ENCODE measurements at regions not wholly inside any gene's neighbourhood (a gene's known extent, or its start where the extent isn't known, plus 50 kb on each side); places are given as distances from the start of the nearest gene placed in this dataset.

DNA sequence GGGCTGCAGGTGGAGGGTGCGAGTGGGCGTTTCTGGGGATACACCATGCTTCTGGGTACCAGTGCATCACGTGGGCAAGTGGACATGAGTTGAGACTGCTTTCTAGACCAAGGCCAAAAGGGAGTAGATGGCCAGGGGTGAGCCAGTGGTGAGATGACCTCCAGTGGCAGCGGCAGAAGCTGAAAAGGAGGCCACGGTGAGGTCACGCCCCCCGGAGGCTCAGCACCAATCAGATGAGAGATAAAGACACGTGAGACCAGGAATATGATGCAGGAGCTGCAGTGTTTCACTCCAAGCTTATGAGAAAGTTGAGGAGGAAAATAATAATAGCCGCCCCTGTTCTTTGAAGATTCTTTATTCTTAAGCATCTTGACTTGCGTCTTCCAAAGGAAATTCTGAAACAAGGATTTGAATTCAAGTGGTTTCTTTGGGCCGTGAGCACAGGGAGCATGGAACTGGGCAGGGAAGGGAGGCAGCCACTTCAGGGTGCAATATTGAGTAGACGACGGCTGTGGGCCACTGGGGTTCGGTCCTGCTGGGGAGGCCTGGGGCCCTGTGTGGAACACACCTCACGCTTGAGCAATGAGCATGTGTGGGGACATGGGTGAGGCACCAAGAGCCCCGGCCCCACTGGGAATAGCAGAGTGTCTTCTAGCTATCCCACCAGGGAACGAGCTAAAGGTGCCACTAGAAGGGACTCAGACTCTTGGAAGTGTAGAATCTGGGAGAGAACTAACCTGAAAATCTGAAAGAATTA, 156.7 kb upstream of the LRFN2 start:
- Histone ChIP-seq H3K27ac (ENCODE audit: insufficient read depth, low read length) (no peak overlapping the region), H4K20me1 (ENCODE audit: control insufficient read depth, extremely low read depth, insufficient read depth, low read length) (no peaks in the 10 kb centered on the region), H3K9ac (ENCODE audit: insufficient read depth, low read length) (no peak overlapping the region), H3K27me3 (ENCODE audit: control insufficient read depth, insufficient read depth, low read length) (no peaks in the 10 kb centered on the region), H3K9me3 (ENCODE audit: control insufficient read depth, insufficient read depth, low read depth, low read length) (no peaks in the 10 kb centered on the region), H3K4me3 (replicated peaks in 1 of 4; ENCODE audit: control extremely low read depth in 1 of 4, insufficient read depth in 1 of 4, low read depth in 3 of 4, low read length in 4 of 4) (no peak overlapping the region), H2AFZ (ENCODE audit: low read length) (no peak overlapping the region), H3K79me2 (ENCODE audit: control insufficient read depth, insufficient read depth, low read length) (no peaks in the 10 kb centered on the region), H3K36me3 (ENCODE audit: control insufficient read depth, insufficient read depth, low read length) (no peaks in the 10 kb centered on the region), H3K4me1 (ENCODE audit: control insufficient read depth, extremely low read depth, insufficient read depth, low read length) (no peaks in the 10 kb centered on the region), H3K4me2 (ENCODE audit: extremely low read depth, insufficient read depth, low read length) (no peak overlapping the region)
- DNase-seq (ENCODE audit: low read depth in 2 of 2), result no peak
- TF ChIP-seq, protein P1, sequence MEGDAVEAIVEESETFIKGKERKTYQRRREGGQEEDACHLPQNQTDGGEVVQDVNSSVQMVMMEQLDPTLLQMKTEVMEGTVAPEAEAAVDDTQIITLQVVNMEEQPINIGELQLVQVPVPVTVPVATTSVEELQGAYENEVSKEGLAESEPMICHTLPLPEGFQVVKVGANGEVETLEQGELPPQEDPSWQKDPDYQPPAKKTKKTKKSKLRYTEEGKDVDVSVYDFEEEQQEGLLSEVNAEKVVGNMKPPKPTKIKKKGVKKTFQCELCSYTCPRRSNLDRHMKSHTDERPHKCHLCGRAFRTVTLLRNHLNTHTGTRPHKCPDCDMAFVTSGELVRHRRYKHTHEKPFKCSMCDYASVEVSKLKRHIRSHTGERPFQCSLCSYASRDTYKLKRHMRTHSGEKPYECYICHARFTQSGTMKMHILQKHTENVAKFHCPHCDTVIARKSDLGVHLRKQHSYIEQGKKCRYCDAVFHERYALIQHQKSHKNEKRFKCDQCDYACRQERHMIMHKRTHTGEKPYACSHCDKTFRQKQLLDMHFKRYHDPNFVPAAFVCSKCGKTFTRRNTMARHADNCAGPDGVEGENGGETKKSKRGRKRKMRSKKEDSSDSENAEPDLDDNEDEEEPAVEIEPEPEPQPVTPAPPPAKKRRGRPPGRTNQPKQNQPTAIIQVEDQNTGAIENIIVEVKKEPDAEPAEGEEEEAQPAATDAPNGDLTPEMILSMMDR (conservative IDR thresholded peaks at IDR 0.05 in 1 of 2, IDR thresholded peaks at IDR 0.05 in 1 of 2; ENCODE audit: low read depth in 1 of 2, low read length in 2 of 2), result no peak
- TF ChIP-seq EZH2 (IDR thresholded peaks at IDR 0.05; ENCODE audit: low read length, missing control alignments), result no peak

DNA sequence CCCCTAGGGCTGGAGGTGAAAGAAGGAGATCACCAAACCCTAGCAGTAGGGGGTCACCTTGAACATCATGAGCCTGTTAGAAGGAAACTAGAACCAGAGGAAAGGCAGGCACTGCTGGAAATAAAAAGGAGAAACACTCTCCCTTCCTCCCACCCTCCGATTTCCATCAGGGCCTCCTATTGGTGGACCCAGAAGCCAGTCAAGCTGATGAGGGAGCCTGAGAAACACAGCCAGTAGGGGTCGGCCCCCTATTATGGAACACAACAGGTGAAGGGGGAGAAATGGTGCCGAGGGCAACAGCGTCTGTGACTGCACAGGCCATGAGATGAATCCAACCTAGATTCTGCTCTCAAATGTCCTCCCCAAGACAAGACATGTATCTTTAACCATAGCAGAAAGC, 156.1 kb upstream of the LRFN2 start:
- no peak overlapping the region for H3K9ac ChIP-seq (ENCODE audit: insufficient read depth, low read length)
- H3K27me3 ChIP-seq (ENCODE audit: control insufficient read depth, insufficient read depth, low read length), result no peaks in the 10 kb centered on the region
- H3K36me3 ChIP-seq (ENCODE audit: control insufficient read depth, insufficient read depth, low read length), result no peaks in the 10 kb centered on the region
- DNase-seq (ENCODE audit: low read depth in 2 of 2), result no peak
- H3K79me2 ChIP-seq (ENCODE audit: control insufficient read depth, insufficient read depth, low read length), result no peaks in the 10 kb centered on the region
- H2AFZ ChIP-seq (ENCODE audit: low read length), result no peak overlapping the region
- no peak overlapping the region for H3K27ac ChIP-seq (ENCODE audit: insufficient read depth, low read length)
- no peak overlapping the region for H3K4me2 ChIP-seq (ENCODE audit: extremely low read depth, insufficient read depth, low read length)
- no peak overlapping the region for H3K4me3 ChIP-seq (replicated peaks in 1 of 4; ENCODE audit: control extremely low read depth in 1 of 4, insufficient read depth in 1 of 4, low read depth in 3 of 4, low read length in 4 of 4)
- TF ChIP-seq, protein P1 (conservative IDR thresholded peaks at IDR 0.05 in 1 of 2, IDR thresholded peaks at IDR 0.05 in 1 of 2; ENCODE audit: low read depth in 1 of 2, low read length in 2 of 2), result no peak
- no peak for TF ChIP-seq EZH2 (IDR thresholded peaks at IDR 0.05; ENCODE audit: low read length, missing control alignments)
- no peaks in the 10 kb centered on the region for H3K9me3 ChIP-seq (ENCODE audit: control insufficient read depth, insufficient read depth, low read depth, low read length)
- no peaks in the 10 kb centered on the region for H3K4me1 ChIP-seq (ENCODE audit: control insufficient read depth, extremely low read depth, insufficient read depth, low read length)
- no peaks in the 10 kb centered on the region for H4K20me1 ChIP-seq (ENCODE audit: control insufficient read depth, extremely low read depth, insufficient read depth, low read length)

DNA sequence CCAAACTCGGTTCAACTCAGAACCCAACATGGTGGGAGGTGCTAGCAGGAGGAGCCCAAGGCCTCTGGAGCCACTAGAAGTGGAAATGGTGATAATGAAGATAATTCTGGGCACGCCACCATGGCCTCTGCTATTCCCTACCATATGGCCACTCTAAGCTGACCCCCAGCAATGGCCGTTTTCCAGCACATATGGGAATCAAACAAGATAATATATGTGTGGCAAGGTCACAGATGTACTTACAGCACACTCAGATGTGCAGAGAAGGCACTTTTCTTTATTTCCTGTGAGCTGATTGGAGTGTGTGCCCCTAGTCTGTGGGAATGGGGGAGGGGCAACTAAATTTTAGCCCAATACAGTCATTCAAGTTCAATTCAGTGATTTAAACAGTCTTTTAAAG, 153.4 kb upstream of the LRFN2 start:
- Histone ChIP-seq H2AFZ (ENCODE audit: low read length) (no peak overlapping the region), H3K9ac (ENCODE audit: insufficient read depth, low read length) (no peak overlapping the region), H3K4me1 (ENCODE audit: control insufficient read depth, extremely low read depth, insufficient read depth, low read length) (no peaks in the 10 kb centered on the region), H3K4me3 (replicated peaks in 1 of 4; ENCODE audit: control extremely low read depth in 1 of 4, insufficient read depth in 1 of 4, low read depth in 3 of 4, low read length in 4 of 4) (no peak overlapping the region), H3K9me3 (ENCODE audit: control insufficient read depth, insufficient read depth, low read depth, low read length) (no peaks in the 10 kb centered on the region), H3K27me3 (ENCODE audit: control insufficient read depth, insufficient read depth, low read length) (no peaks in the 10 kb centered on the region), H3K79me2 (ENCODE audit: control insufficient read depth, insufficient read depth, low read length) (no peaks in the 10 kb centered on the region), H3K4me2 (ENCODE audit: extremely low read depth, insufficient read depth, low read length) (no peak overlapping the region), H3K27ac (ENCODE audit: insufficient read depth, low read length) (no peak overlapping the region), H3K36me3 (ENCODE audit: control insufficient read depth, insufficient read depth, low read length) (no peaks in the 10 kb centered on the region), H4K20me1 (ENCODE audit: control insufficient read depth, extremely low read depth, insufficient read depth, low read length) (no peaks in the 10 kb centered on the region)
- DNase-seq (ENCODE audit: low read depth in 2 of 2), result no peak
- TF ChIP-seq, protein P1 (conservative IDR thresholded peaks at IDR 0.05 in 1 of 2, IDR thresholded peaks at IDR 0.05 in 1 of 2; ENCODE audit: low read depth in 1 of 2, low read length in 2 of 2), result no peak
- no peak for TF ChIP-seq EZH2 (IDR thresholded peaks at IDR 0.05; ENCODE audit: low read length, missing control alignments)

All from fibroblast of lung (primary cell).